ENCODE measurements at regions not wholly inside any gene's neighbourhood (a gene's known extent, or its start where the extent isn't known, plus 50 kb on each side); places are given as distances from the start of the nearest gene placed in this dataset.

- no peak for DNase-seq (ENCODE audit: low read depth)
These were observed 446.7 kb downstream of the KCTD12 start for GRCh38 chr13:76439546-76439945.

- DNase-seq (ENCODE audit: low read depth), result no peak
These were observed 448.2 kb downstream of the KCTD12 start for GRCh38 chr13:76438050-76438449.

- no peak for DNase-seq (ENCODE audit: low read depth)
These were observed 460.3 kb downstream of the KCTD12 start for GRCh38 chr13:76425935-76426334.

- DNase-seq (ENCODE audit: low read depth), result no peak
These were observed 465.2 kb downstream of the KCTD12 start for GRCh38 chr13:76421011-76421410.

GRCh38 chr13:76418404-76418803, 467.8 kb downstream of the KCTD12 start:
- no peak for DNase-seq (ENCODE audit: low read depth)

- no peak for DNase-seq (ENCODE audit: low read depth)
These were observed 471.9 kb downstream of the KCTD12 start for GRCh38 chr13:76414320-76414719.

GRCh38 chr13:76406243-76406642, 480.0 kb downstream of the KCTD12 start:
- DNase-seq (ENCODE audit: low read depth), result no peak

- no peak for DNase-seq (ENCODE audit: low read depth)
These were observed 487.8 kb downstream of the KCTD12 start for GRCh38 chr13:76398425-76398824.

GRCh38 chr13:76397413-76397812, 488.8 kb downstream of the KCTD12 start:
- DNase-seq (ENCODE audit: low read depth), result no peak

GRCh38 chr13:76389321-76389720, 496.9 kb downstream of the KCTD12 start:
- no peak for DNase-seq (ENCODE audit: low read depth)

GRCh38 chr13:76387566-76387965, 498.6 kb downstream of the KCTD12 start:
- DNase-seq (ENCODE audit: low read depth), result no peak

GRCh38 chr13:76386321-76386720, 499.9 kb downstream of the KCTD12 start:
- no peak for DNase-seq (ENCODE audit: low read depth)

GRCh38 chr13:76385586-76385985, 500.6 kb downstream of the KCTD12 start:
- no peak for DNase-seq (ENCODE audit: low read depth)

- no peak for DNase-seq (ENCODE audit: low read depth)
These were observed 502.3 kb downstream of the KCTD12 start for GRCh38 chr13:76383676-76384461.

GRCh38 chr13:76380446-76381065, 505.6 kb downstream of the KCTD12 start:
- DNase-seq (ENCODE audit: low read depth), result no peak

- no peak for DNase-seq (ENCODE audit: low read depth)
These were observed 506.7 kb downstream of the KCTD12 start for GRCh38 chr13:76379341-76380105.

- no peak for DNase-seq (ENCODE audit: low read depth)
These were observed 507.4 kb downstream of the KCTD12 start for GRCh38 chr13:76378767-76379166.

GRCh38 chr13:76363682-76364289, 522.4 kb downstream of the KCTD12 start:
- DNase-seq (ENCODE audit: low read depth), result no peak

GRCh38 chr13:76361868-76362267, 524.3 kb downstream of the KCTD12 start:
- no peak for DNase-seq (ENCODE audit: low read depth)

- no peak for DNase-seq (ENCODE audit: low read depth)
These were observed 534.5 kb downstream of the KCTD12 start for GRCh38 chr13:76351541-76352229.

GRCh38 chr13:76350399-76350798, 535.8 kb downstream of the KCTD12 start:
- DNase-seq (ENCODE audit: low read depth), result no peak

- DNase-seq (ENCODE audit: low read depth), result no peak
These were observed 536.5 kb downstream of the KCTD12 start for GRCh38 chr13:76349700-76350099.
